Endothelial cell of umbilical vein (primary cell): ENCODE measurements at regions not wholly inside any gene's neighbourhood (a gene's known extent, or its start where the extent isn't known, plus 50 kb on each side); places are given as distances from the start of the nearest gene placed in this dataset.

Source experiments
- EZH2 ChIP-seq: IDR thresholded peaks from 2 replicates; pipeline ENCODE4 v1.6.1; 2012; ENCODE audit warnings: borderline replicate concordance, low read depth, mild to moderate bottlenecking, moderate library complexity, low read length, inconsistent platforms; ENCODE audit not compliant: severe bottlenecking
- MYC ChIP-seq: IDR thresholded peaks from one replicate; pipeline ENCODE4 v1.6.1; 2011; ENCODE audit warnings: mild to moderate bottlenecking, low read depth, low read length
- POLR2AphosphoS5 ChIP-seq: IDR thresholded peaks from 2 replicates; pipeline ENCODE4 v1.6.1; 2012; ENCODE audit warnings: low read depth, mild to moderate bottlenecking, control low read depth, low read length, moderate library complexity; ENCODE audit not compliant: insufficient read depth
- TF ChIP-seq, protein P1 (sequence below), 2 donors: IDR thresholded peaks; 1 replicate in 1 of 2; 2 replicates in 1 of 2; pipeline ENCODE4 v1.5.1; 2011; ENCODE audit warnings: low read length in 2 of 2, mild to moderate bottlenecking in 2 of 2, moderate library complexity in 2 of 2, control low read depth in 1 of 2, inconsistent platforms in 1 of 2, low read depth in 1 of 2; ENCODE audit not compliant: insufficient read depth in 1 of 2; ENCODE audit errors: extremely low read depth in 1 of 2

DNA sequence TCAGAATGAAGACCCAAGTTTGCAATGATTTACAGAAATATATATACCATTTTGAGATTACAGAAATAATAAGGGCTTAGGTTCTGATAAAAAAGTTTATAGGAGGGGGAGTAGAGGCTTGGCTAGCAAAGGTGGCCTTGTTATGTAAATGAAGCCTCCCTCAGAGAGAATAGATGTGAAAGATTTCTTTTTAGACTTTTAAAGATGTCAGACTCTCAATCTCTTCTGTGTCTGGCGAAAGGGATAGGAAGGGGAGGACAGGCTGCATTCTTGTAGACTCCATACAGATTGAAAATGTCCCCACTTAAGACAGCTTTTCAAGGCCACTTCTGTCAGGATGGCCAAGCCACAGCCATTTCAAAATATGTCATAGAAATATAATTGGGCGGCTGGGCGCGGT is 63.1 kb upstream of the CLINT1 start:
- TF ChIP-seq, protein P1, sequence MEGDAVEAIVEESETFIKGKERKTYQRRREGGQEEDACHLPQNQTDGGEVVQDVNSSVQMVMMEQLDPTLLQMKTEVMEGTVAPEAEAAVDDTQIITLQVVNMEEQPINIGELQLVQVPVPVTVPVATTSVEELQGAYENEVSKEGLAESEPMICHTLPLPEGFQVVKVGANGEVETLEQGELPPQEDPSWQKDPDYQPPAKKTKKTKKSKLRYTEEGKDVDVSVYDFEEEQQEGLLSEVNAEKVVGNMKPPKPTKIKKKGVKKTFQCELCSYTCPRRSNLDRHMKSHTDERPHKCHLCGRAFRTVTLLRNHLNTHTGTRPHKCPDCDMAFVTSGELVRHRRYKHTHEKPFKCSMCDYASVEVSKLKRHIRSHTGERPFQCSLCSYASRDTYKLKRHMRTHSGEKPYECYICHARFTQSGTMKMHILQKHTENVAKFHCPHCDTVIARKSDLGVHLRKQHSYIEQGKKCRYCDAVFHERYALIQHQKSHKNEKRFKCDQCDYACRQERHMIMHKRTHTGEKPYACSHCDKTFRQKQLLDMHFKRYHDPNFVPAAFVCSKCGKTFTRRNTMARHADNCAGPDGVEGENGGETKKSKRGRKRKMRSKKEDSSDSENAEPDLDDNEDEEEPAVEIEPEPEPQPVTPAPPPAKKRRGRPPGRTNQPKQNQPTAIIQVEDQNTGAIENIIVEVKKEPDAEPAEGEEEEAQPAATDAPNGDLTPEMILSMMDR (IDR thresholded peaks at IDR 0.05; ENCODE audit: extremely low read depth in 1 of 2, insufficient read depth in 1 of 2, low read depth in 1 of 2, low read length in 2 of 2): no peak
- no peak for TF ChIP-seq POLR2AphosphoS5
- no peak for TF ChIP-seq EZH2
- no peak for TF ChIP-seq MYC
